ENCODE measurements at regions not wholly inside any gene's neighbourhood (a gene's known extent, or its start where the extent isn't known, plus 50 kb on each side); places are given as distances from the start of the nearest gene placed in this dataset.

- Histone ChIP-seq H4K5ac (ENCODE audit: insufficient read length, low read depth, low read length) (no peak overlapping the region), H2BK12ac (ENCODE audit: low read depth, low read length) (no peak overlapping the region), H3K4me3 (ENCODE audit: extremely low read depth in 1 of 4, insufficient read depth in 2 of 4, low read depth in 3 of 4, low read length in 4 of 4) (no peak overlapping the region), H2BK5ac (ENCODE audit: low read depth, low read length) (no peak overlapping the region), H2BK120ac (replicated peaks; ENCODE audit: low read depth, low read length) (no peak overlapping the region), H3K23ac (ENCODE audit: insufficient read length) (no peak overlapping the region), H3K27me3 (replicated peaks in 1 of 4; ENCODE audit: control insufficient read depth in 3 of 4, extremely low read depth in 1 of 4, insufficient read depth in 3 of 4, low read length in 3 of 4) (no peaks in the 10 kb centered on the region), H3K27ac (ENCODE audit: low read depth, low read length) (no peak overlapping the region), H2BK20ac (ENCODE audit: low read length) (no peak overlapping the region), H3K23me2 (ENCODE audit: low read depth, low read length) (no peaks in the 10 kb centered on the region), H2BK15ac (ENCODE audit: low read length) (no peak overlapping the region), H3K14ac (ENCODE audit: insufficient read length) (no peak overlapping the region), H3K9me3 (ENCODE audit: insufficient read depth in 2 of 2, low read depth in 1 of 2, low read length in 1 of 2) (no peaks in the 10 kb centered on the region), H3K79me1 (ENCODE audit: low read depth, low read length) (no peaks in the 10 kb centered on the region), H4K8ac (ENCODE audit: extremely low read depth, insufficient read depth, low read length) (no peak overlapping the region), H3K9ac (replicated peaks in 1 of 4; ENCODE audit: extremely low read depth in 1 of 4, low read depth in 3 of 4, low read length in 3 of 4) (no peak overlapping the region), H4K91ac (replicated peaks; ENCODE audit: insufficient read length, low read length) (no peak overlapping the region), H3K4me2 (ENCODE audit: insufficient read depth in 1 of 2, low read depth in 2 of 2, low read length in 2 of 2) (no peak overlapping the region), H3K4me1 (replicated peaks in 1 of 4; ENCODE audit: control insufficient read depth in 3 of 4, insufficient read depth in 4 of 4, low read length in 3 of 4) (peaks cover 0 to 4% (median 2%) of the 10 kb centered on the region in 4 experiments; a peak in 2 of 7 replicates), H3K79me2 (ENCODE audit: control insufficient read depth in 1 of 2, insufficient read depth in 2 of 2, low read length in 2 of 2) (no peaks in the 10 kb centered on the region), H3K4ac (replicated peaks; ENCODE audit: insufficient read length, low read depth, low read length) (no peak overlapping the region), H2AFZ (ENCODE audit: low read length) (no peak overlapping the region), H3K36me3 (ENCODE audit: control insufficient read depth in 2 of 4, insufficient read depth in 4 of 4, low read length in 3 of 4) (no peaks in the 10 kb centered on the region), H3K18ac (ENCODE audit: extremely low read depth, low read length) (no peak overlapping the region), H4K20me1 (replicated peaks in 1 of 2; ENCODE audit: control insufficient read depth in 1 of 2, insufficient read depth in 2 of 2, low read length in 2 of 2) (no peaks in the 10 kb centered on the region), H2AK5ac (ENCODE audit: low read depth, low read length) (no peak overlapping the region), H3K56ac (replicated peaks; ENCODE audit: insufficient read length, low read depth, low read length) (no peak overlapping the region)
- ChIA-PET CTCF (ENCODE audit: partially characterized antibody) (no interaction called here), POLR2A (ENCODE audit: partially characterized antibody) (no interaction called here)
- WGBS, 2 experiments (ENCODE audit: extremely low coverage in 1 of 2, insufficient coverage in 1 of 2, insufficient read length in 1 of 2, insufficient replicate concordance in 2 of 2, low coverage in 1 of 2, low lambda C conversion rate in 2 of 2, missing lambda C conversion rate in 1 of 2), result 84% methylated on average over 1 of the region's 1 CpG; no CpG with 5 or more reads in 1 of the 2 experiments
- DNase-seq (ENCODE audit: low read depth in 1 of 2, low spot score in 2 of 2) (no peak), FAIRE-seq (no peak)
- TF ChIP-seq TEAD4 (IDR thresholded peaks at IDR 0.05; ENCODE audit: low read depth, low read length) (no peak), CTBP2 (IDR thresholded peaks at IDR 0.05; ENCODE audit: borderline replicate concordance, insufficient read depth, insufficient read length, low read length) (no peak), POU5F1 (IDR thresholded peaks at IDR 0.05; ENCODE audit: low read depth, low read length) (no peak), HDAC6 (IDR thresholded peaks at IDR 0.05; ENCODE audit: low read depth, low read length) (no peak), TAF7 (optimal IDR thresholded peaks at IDR 0.05; ENCODE audit: borderline replicate concordance, low read depth, low read length) (no peak), CHD2 (IDR thresholded peaks at IDR 0.05; ENCODE audit: low read length) (no peak), MAX (IDR thresholded peaks at IDR 0.05) (no peak), RFX5 (IDR thresholded peaks at IDR 0.05; ENCODE audit: borderline replicate concordance, low read depth, low read length) (no peak), SAP30 (IDR thresholded peaks at IDR 0.05; ENCODE audit: insufficient read depth, insufficient replicate concordance, low read length) (no peak), JUND (IDR thresholded peaks at IDR 0.05; ENCODE audit: low read length) (no peak), TCF12 (IDR thresholded peaks at IDR 0.05; ENCODE audit: low read depth, low read length) (no peak), KDM1A (IDR thresholded peaks at IDR 0.05; ENCODE audit: borderline replicate concordance, low read length) (no peak), ASH2L (IDR thresholded peaks at IDR 0.05; ENCODE audit: low read length) (no peak), RBBP5 (IDR thresholded peaks at IDR 0.05; ENCODE audit: borderline replicate concordance, low read depth, low read length) (no peak), E2F6 (IDR thresholded peaks at IDR 0.05) (no peak)
Observed at GRCh38 chr2:187612857-187613256, 58.6 kb upstream of the TFPI start.

All from H1 (cell line).